ENCODE measurements at regions not wholly inside any gene's neighbourhood (a gene's known extent, or its start where the extent isn't known, plus 50 kb on each side); places are given as distances from the start of the nearest gene placed in this dataset.

DNA sequence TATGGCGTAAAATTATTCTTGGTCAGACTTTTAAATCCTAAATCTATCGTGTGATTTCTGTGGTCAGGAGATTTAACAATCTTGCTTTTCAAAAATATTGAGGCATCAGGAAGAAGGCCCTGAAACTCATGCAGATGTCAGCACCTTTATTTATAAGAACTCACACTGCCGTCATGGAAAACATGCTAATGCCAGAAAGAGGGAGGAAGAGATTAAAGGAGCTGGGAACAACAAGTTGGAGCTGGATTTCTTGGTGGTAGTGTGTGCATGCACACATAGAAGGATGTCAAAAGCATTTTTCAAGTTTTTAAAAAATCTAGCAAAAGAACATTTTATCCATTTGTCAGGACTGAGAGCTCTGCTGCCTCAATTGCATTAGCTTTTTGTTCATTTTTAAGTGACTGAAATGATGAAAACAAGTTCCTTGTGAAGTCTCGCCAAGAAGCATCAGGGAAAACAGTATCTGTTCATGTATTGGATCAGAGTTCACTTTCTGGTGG, 342.5 kb downstream of the SPRY2 start:
- H3K27ac ChIP-seq: no peak overlapping the region
- H3K9ac ChIP-seq: no peak overlapping the region
- no peak overlapping the region for H3K4me2 ChIP-seq
- H3K4me3 ChIP-seq (IDR thresholded peaks at IDR 0.05; ENCODE audit: insufficient read depth, low read depth, low read length): no peak overlapping the region
- no peaks in the 10 kb centered on the region for H3K27me3 ChIP-seq (ENCODE audit: insufficient read depth, low read depth)
- no peaks in the 10 kb centered on the region for H3K79me2 ChIP-seq (ENCODE audit: insufficient read depth, low read depth)
- no peaks in the 10 kb centered on the region for H4K20me1 ChIP-seq (ENCODE audit: insufficient read depth)
- H2AFZ ChIP-seq (ENCODE audit: low read depth): no peak overlapping the region
- H3K4me1 ChIP-seq (ENCODE audit: low read depth, poor library complexity, severe bottlenecking): no peaks in the 10 kb centered on the region
- no peaks in the 10 kb centered on the region for H3K36me3 ChIP-seq (ENCODE audit: insufficient read depth)
- TF ChIP-seq, protein P1, sequence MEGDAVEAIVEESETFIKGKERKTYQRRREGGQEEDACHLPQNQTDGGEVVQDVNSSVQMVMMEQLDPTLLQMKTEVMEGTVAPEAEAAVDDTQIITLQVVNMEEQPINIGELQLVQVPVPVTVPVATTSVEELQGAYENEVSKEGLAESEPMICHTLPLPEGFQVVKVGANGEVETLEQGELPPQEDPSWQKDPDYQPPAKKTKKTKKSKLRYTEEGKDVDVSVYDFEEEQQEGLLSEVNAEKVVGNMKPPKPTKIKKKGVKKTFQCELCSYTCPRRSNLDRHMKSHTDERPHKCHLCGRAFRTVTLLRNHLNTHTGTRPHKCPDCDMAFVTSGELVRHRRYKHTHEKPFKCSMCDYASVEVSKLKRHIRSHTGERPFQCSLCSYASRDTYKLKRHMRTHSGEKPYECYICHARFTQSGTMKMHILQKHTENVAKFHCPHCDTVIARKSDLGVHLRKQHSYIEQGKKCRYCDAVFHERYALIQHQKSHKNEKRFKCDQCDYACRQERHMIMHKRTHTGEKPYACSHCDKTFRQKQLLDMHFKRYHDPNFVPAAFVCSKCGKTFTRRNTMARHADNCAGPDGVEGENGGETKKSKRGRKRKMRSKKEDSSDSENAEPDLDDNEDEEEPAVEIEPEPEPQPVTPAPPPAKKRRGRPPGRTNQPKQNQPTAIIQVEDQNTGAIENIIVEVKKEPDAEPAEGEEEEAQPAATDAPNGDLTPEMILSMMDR (conservative IDR thresholded peaks at IDR 0.05; ENCODE audit: low read depth, low read length): no peak

DNA sequence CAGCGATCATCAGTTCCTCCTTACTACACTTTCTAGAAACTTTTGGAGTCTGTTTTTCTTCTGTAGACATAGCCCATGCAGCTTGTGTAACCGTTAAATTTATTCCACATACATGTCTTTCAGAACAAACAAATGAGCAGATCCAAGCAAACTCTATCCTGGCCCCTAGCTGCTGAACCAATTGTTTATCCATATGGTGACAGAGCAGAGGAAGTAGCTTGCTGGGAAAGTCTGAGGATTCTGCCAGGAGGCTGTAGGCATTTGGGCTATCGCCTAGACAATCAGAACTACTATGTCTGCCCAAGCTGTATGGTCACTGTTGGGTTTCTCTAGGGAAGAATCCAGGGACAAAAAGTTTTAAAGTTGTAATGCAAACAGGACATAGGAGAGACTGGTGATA, 343.7 kb downstream of the SPRY2 start:
- Histone ChIP-seq H3K27ac (no peak overlapping the region), H3K79me2 (ENCODE audit: insufficient read depth, low read depth) (no peaks in the 10 kb centered on the region), H4K20me1 (ENCODE audit: insufficient read depth) (no peaks in the 10 kb centered on the region), H3K27me3 (ENCODE audit: insufficient read depth, low read depth) (no peaks in the 10 kb centered on the region), H3K9ac (no peak overlapping the region), H3K36me3 (ENCODE audit: insufficient read depth) (no peaks in the 10 kb centered on the region), H2AFZ (ENCODE audit: low read depth) (no peak overlapping the region), H3K4me1 (ENCODE audit: low read depth, poor library complexity, severe bottlenecking) (no peaks in the 10 kb centered on the region), H3K4me3 (IDR thresholded peaks at IDR 0.05; ENCODE audit: insufficient read depth, low read depth, low read length) (no peak overlapping the region), H3K4me2 (no peak overlapping the region)
- TF ChIP-seq, protein P1 (conservative IDR thresholded peaks at IDR 0.05; ENCODE audit: low read depth, low read length): no peak

- Histone ChIP-seq H3K79me2 (ENCODE audit: insufficient read depth, low read depth) (no peaks in the 10 kb centered on the region), H3K4me1 (ENCODE audit: low read depth, poor library complexity, severe bottlenecking) (no peaks in the 10 kb centered on the region), H4K20me1 (ENCODE audit: insufficient read depth) (no peaks in the 10 kb centered on the region), H3K4me3 (IDR thresholded peaks at IDR 0.05; ENCODE audit: insufficient read depth, low read depth, low read length) (no peak overlapping the region), H3K9ac (no peak overlapping the region), H2AFZ (ENCODE audit: low read depth) (no peak overlapping the region), H3K36me3 (ENCODE audit: insufficient read depth) (no peaks in the 10 kb centered on the region), H3K4me2 (no peak overlapping the region), H3K27ac (no peak overlapping the region), H3K27me3 (ENCODE audit: insufficient read depth, low read depth) (no peaks in the 10 kb centered on the region)
- TF ChIP-seq, protein P1 (conservative IDR thresholded peaks at IDR 0.05; ENCODE audit: low read depth, low read length): no peak
These were observed 345.6 kb downstream of the SPRY2 start for GRCh38 chr13:79995334-79995733.

GRCh38 chr13:79992111-79992510, 348.8 kb downstream of the SPRY2 start:
- Histone ChIP-seq H4K20me1 (ENCODE audit: insufficient read depth) (no peaks in the 10 kb centered on the region), H3K4me3 (IDR thresholded peaks at IDR 0.05; ENCODE audit: insufficient read depth, low read depth, low read length) (no peak overlapping the region), H3K4me1 (ENCODE audit: low read depth, poor library complexity, severe bottlenecking) (no peaks in the 10 kb centered on the region), H3K4me2 (no peak overlapping the region), H3K27me3 (ENCODE audit: insufficient read depth, low read depth) (no peaks in the 10 kb centered on the region), H3K27ac (no peak overlapping the region), H3K9ac (no peak overlapping the region), H2AFZ (ENCODE audit: low read depth) (no peak overlapping the region), H3K36me3 (ENCODE audit: insufficient read depth) (no peaks in the 10 kb centered on the region), H3K79me2 (ENCODE audit: insufficient read depth, low read depth) (no peaks in the 10 kb centered on the region)
- TF ChIP-seq, protein P1 (conservative IDR thresholded peaks at IDR 0.05; ENCODE audit: low read depth, low read length): no peak
